Gastrocnemius medialis (tissue), 4 donors: ENCODE measurements at regions not wholly inside any gene's neighbourhood (a gene's known extent, or its start where the extent isn't known, plus 50 kb on each side); places are given as distances from the start of the nearest gene placed in this dataset.

Source experiments
- ATAC-seq, 2 donors: fragments of 150-250 bp; one replicate each; pipeline ENCODE4 v1.9.1; 2016
- DNase-seq, 2 donors: peaks; one replicate each; pipeline ENCODE4 v3.0.0-alpha.2; 2019
- H3K27ac ChIP-seq, 4 donors: fragments of 200-600 bp; sonication (generic); 1 replicate in 1 of 4; 2 replicates in 3 of 4; pipeline ENCODE4 v1.5.1; 2016 to 2018; ENCODE audit warnings: mild to moderate bottlenecking in 2 of 4, moderate library complexity in 1 of 4
- H3K27me3 ChIP-seq, 3 donors: fragments of 200-600 bp; sonication (generic) in 2 of 3; 1 replicate in 1 of 3; 2 replicates in 2 of 3; pipeline versions ENCODE4 v1.5.1 to v1.6.0; 2016 to 2019; ENCODE audit warnings: mild to moderate bottlenecking in 1 of 3, moderate library complexity in 1 of 3
- H3K36me3 ChIP-seq, 2 donors: fragments of 200-600 bp; sonication (generic) in 1 of 2; one replicate each; pipeline ENCODE4 v1.5.1; 2017 to 2018
- H3K4me1 ChIP-seq, 2 donors: fragments of 200-600 bp; sonication (generic) in 1 of 2; one replicate each; pipeline ENCODE4 v1.5.1; 2016 to 2017; ENCODE audit warnings: mild to moderate bottlenecking in 2 of 2
- H3K4me3 ChIP-seq, 4 donors: fragments of 200-600 bp; sonication (generic) in 3 of 4; 1 replicate in 1 of 4; 2 replicates in 3 of 4; pipeline ENCODE4 v1.5.1; 2016 to 2019; ENCODE audit warnings: mild to moderate bottlenecking in 2 of 4
- H3K9me3 ChIP-seq, 3 donors: fragments of 200-600 bp; sonication (generic) in 2 of 3; 1 replicate in 1 of 3; 2 replicates in 2 of 3; pipeline ENCODE4 v1.5.1; 2016 to 2019
- CTCF ChIP-seq, 5 experiments: fragments of 450-650 bp in 3 of 5; fragments of 200-600 bp in 2 of 5; sonication (generic) in 2 of 5; IDR thresholded peaks in 4 of 5; conservative IDR thresholded peaks in 1 of 5; 1 replicate in 4 of 5; 2 replicates in 1 of 5; pipeline ENCODE4 v1.5.1; 2016 to 2019; ENCODE audit warnings: antibody characterized with exemption in 5 of 5, mild to moderate bottlenecking in 3 of 5, moderate library complexity in 3 of 5
- POLR2A ChIP-seq, 2 donors: fragments of 450-650 bp; IDR thresholded peaks; one replicate each; pipeline ENCODE4 v1.6.1; 2017; ENCODE audit warnings: antibody characterized with exemption in 2 of 2, mild to moderate bottlenecking in 2 of 2, moderate library complexity in 2 of 2
- in situ Hi-C, 4 donors: fragments of 200-750 bp; cut with MboI; loops; one replicate each; pipeline versions ENCODE4 v1.15.0 to v1.8.0; 2017; ENCODE audit warnings: low sequenced_read_pairs in 4 of 4
- intact Hi-C: fragments of 100-400 bp; cut with DNase I; formaldehyde crosslinking; loops from one replicate; pipeline ENCODE4 v1.15.1; 2023; ENCODE audit warnings: low total_unique reads

GRCh38 chr5:130885691-130886090 lies 279.4 kb downstream of the HINT1 start:
- no peaks in the 10 kb centered on the region for H3K27me3 ChIP-seq
- no peaks in the 10 kb centered on the region for H3K9me3 ChIP-seq
- peaks cover 0 to 3% of the 10 kb centered on the region in 2 donors for H3K4me1 ChIP-seq
- H3K27ac ChIP-seq: no peak overlapping the region
- ATAC-seq (no peak), DNase-seq (no peak)
- no peak overlapping the region for H3K4me3 ChIP-seq
- in situ Hi-C loops: no loop called here
- intact Hi-C loops: no loop called here
- no peaks in the 10 kb centered on the region for H3K36me3 ChIP-seq
- no peak for TF ChIP-seq CTCF (IDR thresholded peaks at IDR 0.05 in 4 of 5, conservative IDR thresholded peaks at IDR 0.05 in 1 of 5)
- no peak for TF ChIP-seq POLR2A (IDR thresholded peaks at IDR 0.05)

DNA sequence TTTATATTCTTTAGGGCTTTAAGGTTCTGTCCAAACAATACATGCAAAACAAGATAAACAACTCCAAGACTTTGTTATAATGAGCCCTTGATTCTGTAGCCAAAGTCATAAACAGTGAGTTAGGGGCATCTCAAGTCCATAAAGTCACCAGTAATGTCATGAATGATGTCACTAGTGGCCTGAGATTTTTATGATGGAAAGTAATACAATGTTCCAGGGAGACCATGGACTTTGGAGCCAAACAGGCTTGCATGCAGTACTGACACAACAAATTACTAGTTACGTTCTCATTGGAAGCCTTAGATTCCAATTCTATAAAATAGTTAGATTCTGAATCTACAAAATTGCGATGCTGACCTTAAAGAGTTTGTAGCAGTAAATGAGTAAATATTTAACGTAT lies 280.0 kb downstream of the HINT1 start:
- Histone ChIP-seq H3K27ac (no peak overlapping the region), H3K4me3 (no peak overlapping the region), H3K27me3 (no peaks in the 10 kb centered on the region), H3K4me1 (peaks cover 0 to 3% of the 10 kb centered on the region in 2 donors), H3K9me3 (no peaks in the 10 kb centered on the region), H3K36me3 (no peaks in the 10 kb centered on the region)
- intact Hi-C loops: no loop called here
- ATAC-seq (no peak), DNase-seq (no peak)
- in situ Hi-C loops: no loop called here
- TF ChIP-seq CTCF (IDR thresholded peaks at IDR 0.05 in 4 of 5, conservative IDR thresholded peaks at IDR 0.05 in 1 of 5) (no peak), POLR2A (IDR thresholded peaks at IDR 0.05) (no peak)

DNA sequence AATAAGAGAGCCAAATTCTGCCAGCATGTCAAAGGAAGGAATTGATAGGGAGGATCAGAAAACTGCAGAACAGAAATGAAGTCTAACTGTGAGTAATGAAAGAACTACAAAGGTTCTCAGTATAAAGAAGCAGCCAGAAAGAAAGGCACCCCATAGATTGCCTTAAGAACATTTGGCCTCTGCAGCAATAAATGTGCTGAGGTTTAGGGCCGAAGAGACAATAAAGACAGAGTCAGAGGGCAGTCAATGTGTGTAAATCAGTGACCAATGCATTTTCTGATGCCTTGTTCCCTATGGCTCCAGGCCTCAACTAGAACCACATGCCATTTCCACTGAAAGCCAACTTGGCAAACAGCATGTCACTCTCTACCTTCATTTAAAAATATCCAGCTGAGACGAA lies 281.0 kb downstream of the HINT1 start:
- intact Hi-C loops (no loop called here), in situ Hi-C loops (no loop called here)
- no peak for ATAC-seq
- Histone ChIP-seq H3K27me3 (no peaks in the 10 kb centered on the region), H3K27ac (no peak overlapping the region), H3K36me3 (no peaks in the 10 kb centered on the region), H3K4me1 (peaks cover 0 to 3% of the 10 kb centered on the region in 2 donors), H3K4me3 (no peak overlapping the region), H3K9me3 (no peaks in the 10 kb centered on the region)
- TF ChIP-seq CTCF (IDR thresholded peaks at IDR 0.05 in 4 of 5, conservative IDR thresholded peaks at IDR 0.05 in 1 of 5) (no peak), POLR2A (IDR thresholded peaks at IDR 0.05) (no peak)
- DNase-seq: no peak

DNA sequence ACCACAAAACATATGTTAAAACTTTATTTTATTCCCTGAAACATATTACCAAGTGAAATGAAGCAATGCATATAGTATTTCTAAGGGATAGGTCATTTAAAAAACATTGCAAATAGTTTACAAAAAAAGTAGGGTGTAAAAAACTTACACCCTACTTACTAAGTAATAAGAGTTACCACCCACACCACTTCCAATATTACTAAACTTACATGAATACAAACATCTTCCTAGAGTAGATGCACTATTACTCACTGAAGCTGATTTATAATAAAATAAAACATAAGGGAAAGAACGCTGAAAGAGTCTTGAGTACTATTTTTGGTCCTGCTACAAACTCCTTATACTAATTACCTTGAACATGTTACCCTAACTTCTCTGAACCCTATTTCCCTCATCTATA lies 289.4 kb downstream of the HINT1 start:
- intact Hi-C loops: no loop called here
- H3K4me1 ChIP-seq: no peaks in the 10 kb centered on the region
- H3K27ac ChIP-seq: no peak overlapping the region
- H3K9me3 ChIP-seq: no peaks in the 10 kb centered on the region
- H3K27me3 ChIP-seq: no peaks in the 10 kb centered on the region
- TF ChIP-seq POLR2A (IDR thresholded peaks at IDR 0.05): no peak
- no peak for TF ChIP-seq CTCF (IDR thresholded peaks at IDR 0.05 in 4 of 5, conservative IDR thresholded peaks at IDR 0.05 in 1 of 5)
- DNase-seq (no peak), ATAC-seq (no peak)
- in situ Hi-C loops: no loop called here
- no peaks in the 10 kb centered on the region for H3K36me3 ChIP-seq
- no peak overlapping the region for H3K4me3 ChIP-seq

DNA sequence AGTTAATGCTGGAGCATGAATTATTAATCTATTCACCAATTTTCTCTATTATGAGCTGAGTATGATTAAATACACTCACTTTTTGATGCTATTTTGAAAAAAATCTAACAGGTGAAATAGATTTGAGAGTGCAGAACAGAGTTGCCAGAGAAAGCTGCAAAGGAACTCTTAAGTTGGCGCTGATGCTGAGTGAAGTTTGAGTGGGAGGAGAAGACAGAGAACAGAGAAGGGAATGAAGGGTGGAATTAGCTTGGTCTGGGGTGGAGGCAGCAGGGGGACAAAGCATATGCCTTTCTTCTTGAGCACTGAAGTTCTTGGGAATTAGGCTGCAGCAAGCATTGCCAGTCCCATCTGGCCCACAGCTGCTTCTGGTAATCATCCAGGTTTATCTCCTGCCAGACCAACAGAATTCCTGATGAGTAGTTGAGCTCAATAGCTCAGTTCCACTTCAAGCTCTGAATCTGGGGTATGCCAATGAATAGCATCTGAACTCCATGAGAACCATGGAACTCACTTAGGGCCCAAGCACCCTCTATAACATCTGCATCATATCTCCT lies 290.1 kb downstream of the HINT1 start:
- Histone ChIP-seq H3K27me3 (no peaks in the 10 kb centered on the region), H3K4me3 (no peak overlapping the region), H3K9me3 (no peaks in the 10 kb centered on the region), H3K4me1 (no peaks in the 10 kb centered on the region), H3K27ac (no peak overlapping the region), H3K36me3 (no peaks in the 10 kb centered on the region)
- in situ Hi-C loops (no loop called here), intact Hi-C loops (no loop called here)
- DNase-seq (no peak), ATAC-seq (no peak)
- TF ChIP-seq POLR2A (IDR thresholded peaks at IDR 0.05) (no peak), CTCF (IDR thresholded peaks at IDR 0.05 in 4 of 5, conservative IDR thresholded peaks at IDR 0.05 in 1 of 5) (no peak)
